ENCODE measurements at regions not wholly inside any gene's neighbourhood (a gene's known extent, or its start where the extent isn't known, plus 50 kb on each side); places are given as distances from the start of the nearest gene placed in this dataset.

DNA sequence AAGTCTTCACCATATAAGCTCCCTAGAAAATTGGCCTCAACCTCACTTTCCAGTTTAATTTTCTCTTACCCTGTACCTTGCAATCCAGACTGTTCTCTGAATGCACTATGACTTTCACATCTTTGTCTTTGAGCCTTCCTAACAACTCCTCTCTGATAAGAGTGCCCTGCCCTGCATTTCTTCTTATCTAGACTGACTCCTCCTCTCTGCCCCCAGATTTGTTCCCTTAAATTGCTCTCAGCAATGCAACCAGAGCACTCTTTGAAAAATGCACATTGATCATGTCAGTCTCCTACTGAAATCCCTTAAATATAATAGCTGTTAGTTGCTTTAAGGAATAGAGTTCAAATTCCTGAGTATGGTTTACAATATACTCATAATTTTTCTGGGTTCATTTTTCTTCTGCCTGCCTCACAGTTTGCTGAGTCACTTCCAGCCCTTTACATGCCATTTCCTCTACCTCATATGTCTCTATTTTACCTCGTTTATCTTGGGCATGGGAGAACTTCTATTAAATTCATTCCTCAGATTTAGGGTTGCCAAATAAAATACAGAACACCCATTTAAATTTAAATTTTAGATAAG lies 582.7 kb upstream of the AADAT start:
- ATAC-seq (ENCODE audit: low read depth) = peak; percentile 85; the same call in 2 of the 3 replicates
- DNase-seq (ENCODE audit: low spot score) = no peak
- no peaks in the 10 kb centered on the region for H3K36me3 ChIP-seq (ENCODE audit: low read depth)
- peak overlapping the region; percentile 31 for H3K27ac ChIP-seq (ENCODE audit: poor library complexity, severe bottlenecking)
- H3K27me3 ChIP-seq (ENCODE audit: insufficient read depth, poor library complexity, severe bottlenecking) = no peaks in the 10 kb centered on the region
- H3K9me3 ChIP-seq (ENCODE audit: severe bottlenecking) = no peaks in the 10 kb centered on the region
- no peak overlapping the region for H3K4me3 ChIP-seq (ENCODE audit: severe bottlenecking)
- TF ChIP-seq, protein P1, sequence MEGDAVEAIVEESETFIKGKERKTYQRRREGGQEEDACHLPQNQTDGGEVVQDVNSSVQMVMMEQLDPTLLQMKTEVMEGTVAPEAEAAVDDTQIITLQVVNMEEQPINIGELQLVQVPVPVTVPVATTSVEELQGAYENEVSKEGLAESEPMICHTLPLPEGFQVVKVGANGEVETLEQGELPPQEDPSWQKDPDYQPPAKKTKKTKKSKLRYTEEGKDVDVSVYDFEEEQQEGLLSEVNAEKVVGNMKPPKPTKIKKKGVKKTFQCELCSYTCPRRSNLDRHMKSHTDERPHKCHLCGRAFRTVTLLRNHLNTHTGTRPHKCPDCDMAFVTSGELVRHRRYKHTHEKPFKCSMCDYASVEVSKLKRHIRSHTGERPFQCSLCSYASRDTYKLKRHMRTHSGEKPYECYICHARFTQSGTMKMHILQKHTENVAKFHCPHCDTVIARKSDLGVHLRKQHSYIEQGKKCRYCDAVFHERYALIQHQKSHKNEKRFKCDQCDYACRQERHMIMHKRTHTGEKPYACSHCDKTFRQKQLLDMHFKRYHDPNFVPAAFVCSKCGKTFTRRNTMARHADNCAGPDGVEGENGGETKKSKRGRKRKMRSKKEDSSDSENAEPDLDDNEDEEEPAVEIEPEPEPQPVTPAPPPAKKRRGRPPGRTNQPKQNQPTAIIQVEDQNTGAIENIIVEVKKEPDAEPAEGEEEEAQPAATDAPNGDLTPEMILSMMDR (IDR thresholded peaks at IDR 0.05; ENCODE audit: poor library complexity, severe bottlenecking) = no peak
- H3K4me1 ChIP-seq (ENCODE audit: insufficient read depth, poor library complexity, severe bottlenecking) = peaks cover 23% of the 10 kb centered on the region

DNA sequence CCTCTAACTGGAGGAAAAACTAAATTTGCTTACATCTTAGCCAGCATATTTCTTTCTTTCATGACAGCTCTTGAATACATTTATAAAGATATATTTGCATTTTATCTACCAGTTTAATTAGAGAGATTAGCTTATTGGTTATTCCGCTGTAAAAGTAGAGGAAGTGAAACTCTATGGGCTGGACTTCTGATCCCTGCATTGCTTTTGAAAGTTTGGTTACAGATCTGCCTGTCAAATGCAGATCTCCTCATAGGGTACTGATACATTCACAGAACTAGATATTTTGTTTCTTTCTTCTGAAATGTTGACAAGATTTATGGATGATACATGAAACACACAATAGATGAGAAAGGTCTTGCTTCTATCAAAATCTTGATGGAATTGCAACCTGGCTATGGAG lies 581.4 kb upstream of the AADAT start:
- TF ChIP-seq, protein P1 (IDR thresholded peaks at IDR 0.05; ENCODE audit: poor library complexity, severe bottlenecking) = no peak
- no peak for DNase-seq (ENCODE audit: low spot score)
- Histone ChIP-seq H3K27me3 (ENCODE audit: insufficient read depth, poor library complexity, severe bottlenecking) (no peaks in the 10 kb centered on the region), H3K27ac (ENCODE audit: poor library complexity, severe bottlenecking) (no peak overlapping the region), H3K4me3 (ENCODE audit: severe bottlenecking) (no peak overlapping the region), H3K9me3 (ENCODE audit: severe bottlenecking) (no peaks in the 10 kb centered on the region), H3K4me1 (ENCODE audit: insufficient read depth, poor library complexity, severe bottlenecking) (peaks cover 23% of the 10 kb centered on the region), H3K36me3 (ENCODE audit: low read depth) (no peaks in the 10 kb centered on the region)
- ATAC-seq (ENCODE audit: low read depth) = no peak

DNA sequence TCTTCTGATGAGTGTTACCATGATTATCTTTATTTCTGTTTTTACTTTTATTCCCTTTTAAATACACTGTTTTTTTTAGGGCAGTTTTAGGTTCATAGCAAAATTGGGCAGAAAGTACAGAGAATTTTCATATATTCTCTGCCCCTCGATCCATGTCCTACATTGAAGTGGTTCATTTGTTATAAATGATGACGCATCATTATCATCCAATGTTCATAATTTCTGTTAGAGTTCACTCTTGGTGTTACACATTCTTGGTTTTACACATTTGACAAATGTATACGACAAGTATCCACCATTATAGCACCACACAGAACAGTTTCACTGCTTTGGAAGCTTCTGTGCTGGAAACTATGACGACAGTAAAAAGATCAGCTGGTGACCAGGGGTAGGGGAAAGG lies 578.1 kb upstream of the AADAT start:
- TF ChIP-seq, protein P1 (IDR thresholded peaks at IDR 0.05; ENCODE audit: poor library complexity, severe bottlenecking) = no peak
- Histone ChIP-seq H3K27me3 (ENCODE audit: insufficient read depth, poor library complexity, severe bottlenecking) (no peaks in the 10 kb centered on the region), H3K4me3 (ENCODE audit: severe bottlenecking) (no peak overlapping the region), H3K36me3 (ENCODE audit: low read depth) (no peaks in the 10 kb centered on the region), H3K4me1 (ENCODE audit: insufficient read depth, poor library complexity, severe bottlenecking) (peaks cover 6% of the 10 kb centered on the region), H3K9me3 (ENCODE audit: severe bottlenecking) (no peaks in the 10 kb centered on the region), H3K27ac (ENCODE audit: poor library complexity, severe bottlenecking) (no peak overlapping the region)
- no peak for DNase-seq (ENCODE audit: low spot score)
- ATAC-seq (ENCODE audit: low read depth) = no peak

DNA sequence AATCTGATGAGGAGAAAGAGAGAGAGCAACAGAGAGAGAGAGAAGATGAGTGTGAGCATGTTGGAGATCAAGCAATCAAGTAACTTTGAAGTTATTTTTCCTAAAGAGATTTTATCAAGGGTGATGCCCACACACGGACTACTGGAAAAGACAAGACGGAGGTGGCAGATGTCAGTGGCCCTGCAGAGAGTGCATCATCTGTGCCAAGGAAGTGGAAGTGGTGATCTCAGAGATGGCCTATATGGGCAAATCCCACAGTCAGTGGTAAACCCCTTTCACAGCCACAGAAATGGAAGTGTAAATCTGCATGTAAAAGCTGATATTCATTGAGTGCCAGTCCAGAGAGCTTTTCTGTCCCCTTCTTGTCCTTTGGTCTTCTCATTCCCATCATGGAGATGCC lies 577.2 kb upstream of the AADAT start:
- DNase-seq (ENCODE audit: low spot score) (no peak), ATAC-seq (ENCODE audit: low read depth) (no peak)
- Histone ChIP-seq H3K36me3 (ENCODE audit: low read depth) (no peaks in the 10 kb centered on the region), H3K4me1 (ENCODE audit: insufficient read depth, poor library complexity, severe bottlenecking) (no peaks in the 10 kb centered on the region), H3K27me3 (ENCODE audit: insufficient read depth, poor library complexity, severe bottlenecking) (no peaks in the 10 kb centered on the region), H3K9me3 (ENCODE audit: severe bottlenecking) (no peaks in the 10 kb centered on the region), H3K27ac (ENCODE audit: poor library complexity, severe bottlenecking) (no peak overlapping the region), H3K4me3 (ENCODE audit: severe bottlenecking) (no peak overlapping the region)
- TF ChIP-seq, protein P1 (IDR thresholded peaks at IDR 0.05; ENCODE audit: poor library complexity, severe bottlenecking) = no peak

DNA sequence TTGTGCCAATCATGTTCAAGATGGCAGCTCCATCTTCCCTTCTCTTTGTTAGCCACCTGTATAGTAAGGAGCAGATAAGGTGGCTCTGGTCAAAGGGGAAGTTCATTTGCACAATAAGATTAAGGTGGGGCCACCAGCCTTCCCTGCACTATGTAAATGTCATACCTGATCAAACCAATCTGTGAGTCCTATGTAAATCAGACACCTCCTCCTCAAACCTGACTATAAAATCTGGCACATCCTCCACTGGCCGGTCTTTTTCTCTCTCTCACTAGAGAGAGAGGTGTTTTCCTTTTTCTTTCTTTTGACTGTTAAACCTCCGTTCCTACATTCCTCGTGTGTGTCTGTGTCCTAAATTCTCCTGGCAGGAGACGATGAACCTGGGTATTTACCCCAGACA lies 572.5 kb upstream of the AADAT start:
- H3K4me1 ChIP-seq (ENCODE audit: insufficient read depth, poor library complexity, severe bottlenecking) = no peaks in the 10 kb centered on the region
- no peaks in the 10 kb centered on the region for H3K9me3 ChIP-seq (ENCODE audit: severe bottlenecking)
- DNase-seq (ENCODE audit: low spot score) (no peak), ATAC-seq (ENCODE audit: low read depth) (no peak)
- no peak overlapping the region for H3K4me3 ChIP-seq (ENCODE audit: severe bottlenecking)
- H3K36me3 ChIP-seq (ENCODE audit: low read depth) = no peaks in the 10 kb centered on the region
- no peaks in the 10 kb centered on the region for H3K27me3 ChIP-seq (ENCODE audit: insufficient read depth, poor library complexity, severe bottlenecking)
- TF ChIP-seq, protein P1 (IDR thresholded peaks at IDR 0.05; ENCODE audit: poor library complexity, severe bottlenecking) = no peak
- no peak overlapping the region for H3K27ac ChIP-seq (ENCODE audit: poor library complexity, severe bottlenecking)
